HCT116 (cell line): ENCODE measurements at regions not wholly inside any gene's neighbourhood (a gene's known extent, or its start where the extent isn't known, plus 50 kb on each side); places are given as distances from the start of the nearest gene placed in this dataset.

Experiments used
- ATAC-seq: fragments of 200-7000 bp; cut with Tn5 transposase; 2 replicates; pipeline ENCODE4 v1.9.1; 2020; ENCODE audit warnings: mild to moderate bottlenecking, moderate library complexity
- BruUV-seq: library from RNA; stranded (reverse); fragments of 400-500 nt; replicated peaks from 2 replicates; lab custom pipeline; 2021; lab: Mats Ljungman, UMichigan
- CTCF ChIA-PET: fragments of 300-600 bp; sonication (Branson Sonifier 250); formaldehyde crosslinking; loops from one replicate; lab custom pipeline; 2021; ENCODE audit warnings: antibody characterized with exemption; lab: Charles Lee
- POLR2A ChIA-PET: fragments of 300-600, 350-600 bp; sonication (Branson Sonifier 250); formaldehyde crosslinking; loops from one replicate; lab custom pipeline; 2021; ENCODE audit warnings: antibody characterized with exemption; lab: Charles Lee
- RAD21 ChIA-PET, 2 experiments: fragments of 300-600 bp; sonication (Branson Sonifier 250); formaldehyde crosslinking; loops; one replicate each; lab custom pipeline; 2023; ENCODE audit warnings: low total read pairs in 2 of 2; ENCODE audit not compliant: uncharacterized antibody in 2 of 2, unreplicated experiment in 2 of 2, low non-redundant PET in 1 of 2; lab: Charles Lee
- DNase-seq: peaks from one replicate; pipeline ENCODE4 v3.0.0-alpha.2; 2010; ENCODE audit warnings: low read depth, low spot score
- H2AFZ ChIP-seq: fragments of 200-600 bp; shearing (Covaris generic), sonication (generic); 2 replicates; pipeline ENCODE4 v1.6.1; 2017; ENCODE audit warnings: low read depth, mixed run types, mixed read lengths, antibody characterized with exemption, low read length; ENCODE audit not compliant: poor library complexity, severe bottlenecking
- H3K27ac ChIP-seq: 2 replicates; pipeline ENCODE4 v1.5.1; 2012; ENCODE audit warnings: low read depth, low read length
- H3K27me3 ChIP-seq: fragments of 200-600 bp; sonication (generic); 2 replicates; pipeline ENCODE4 v1.6.1; 2016; ENCODE audit warnings: mixed run types, low read length, mixed read lengths; ENCODE audit not compliant: insufficient read depth
- H3K36me3 ChIP-seq, 2 experiments: fragments of 200-500 bp in 1 of 2; fragments of 200-600 bp in 1 of 2; sonication (Bioruptor generic) in 1 of 2; sonication (generic) in 1 of 2; 2 replicates each; pipeline versions ENCODE4 v1.5.1 to v1.6.1; 2014 to 2016; ENCODE audit warnings: low read length in 2 of 2, inconsistent platforms in 1 of 2, mixed read lengths in 1 of 2, mixed run types in 1 of 2; ENCODE audit not compliant: insufficient read depth in 2 of 2, control insufficient read depth in 1 of 2
- H3K4me1 ChIP-seq, 2 experiments: fragments of 200-600 bp in 1 of 2; sonication (generic) in 1 of 2; 2 replicates each; pipeline versions ENCODE4 v1.5.1 to v1.6.1; 2012 to 2017; ENCODE audit warnings: low read length in 2 of 2, inconsistent platforms in 1 of 2, mild to moderate bottlenecking in 1 of 2, mixed read lengths in 1 of 2, mixed run types in 1 of 2, moderate library complexity in 1 of 2; ENCODE audit not compliant: insufficient read depth in 2 of 2, control insufficient read depth in 1 of 2
- H3K4me2 ChIP-seq: fragments of 200-600 bp; sonication (generic); 2 replicates; pipeline ENCODE4 v1.6.1; 2017; ENCODE audit warnings: mixed run types, low read length, mixed read lengths
- H3K4me3 ChIP-seq, 2 experiments: fragments of 200-600 bp in 1 of 2; sonication (generic) in 1 of 2; replicated peaks in 1 of 2; 2 replicates each; pipeline ENCODE4 v1.5.1; 2011 to 2016; ENCODE audit warnings: low read length in 2 of 2, control low read depth in 1 of 2, low read depth in 1 of 2, mild to moderate bottlenecking in 1 of 2, mixed read lengths in 1 of 2, mixed run types in 1 of 2
- H3K79me2 ChIP-seq: fragments of 200-600 bp; sonication (generic); 2 replicates; pipeline ENCODE4 v1.6.1; 2017; ENCODE audit warnings: mild to moderate bottlenecking, mixed run types, low read length, moderate library complexity, mixed read lengths; ENCODE audit not compliant: insufficient read depth
- H3K9ac ChIP-seq: fragments of 200-600 bp; sonication (generic); 2 replicates; pipeline ENCODE4 v1.6.1; 2016; ENCODE audit warnings: low read length, mixed read lengths
- H3K9me2 ChIP-seq: fragments of 200-600 bp; sonication (generic), shearing (Covaris generic); 2 replicates; pipeline ENCODE4 v1.6.1; 2017; ENCODE audit warnings: mixed run types, mild to moderate bottlenecking, moderate library complexity; ENCODE audit not compliant: insufficient read depth
- H3K9me3 ChIP-seq, 2 experiments: fragments of 200-500 bp in 1 of 2; fragments of 200-600 bp in 1 of 2; sonication (Bioruptor generic) in 1 of 2; sonication (generic) in 1 of 2; 2 replicates each; pipeline ENCODE4 v1.6.1; 2014 to 2017; ENCODE audit warnings: low read length in 2 of 2, mixed read lengths in 2 of 2, inconsistent platforms in 1 of 2, low read depth in 1 of 2, mild to moderate bottlenecking in 1 of 2, mixed run types in 1 of 2, moderate library complexity in 1 of 2; ENCODE audit not compliant: control insufficient read depth in 1 of 2, insufficient read depth in 1 of 2
- H4K20me1 ChIP-seq: fragments of 200-600 bp; sonication (generic), shearing (Covaris generic); 2 replicates; pipeline ENCODE4 v1.6.1; 2017; ENCODE audit warnings: mixed run types, mild to moderate bottlenecking, moderate library complexity; ENCODE audit not compliant: insufficient read depth
- EGR1 ChIP-seq: IDR thresholded peaks from 2 replicates; pipeline ENCODE4 v1.6.1; 2012; ENCODE audit warnings: low read depth
- EZH2 ChIP-seq: fragments of 200-600 bp; sonication (generic); IDR thresholded peaks from 2 replicates; pipeline ENCODE4 v1.6.1; 2017; ENCODE audit warnings: antibody characterized with exemption, mixed run types
- FOSL1 ChIP-seq: IDR thresholded peaks from 2 replicates; pipeline ENCODE4 v1.6.1; 2012; ENCODE audit warnings: low read depth
- RAD21 ChIP-seq: IDR thresholded peaks from 2 replicates; pipeline ENCODE4 v1.6.1; 2012; ENCODE audit warnings: low read depth, mild to moderate bottlenecking
- REST ChIP-seq: IDR thresholded peaks from 2 replicates; pipeline ENCODE4 v1.6.1; 2012; ENCODE audit warnings: low read depth
- TCF7L2 ChIP-seq: IDR thresholded peaks from 2 replicates; pipeline ENCODE4 v1.7.0; 2011; ENCODE audit warnings: borderline replicate concordance, inconsistent platforms; ENCODE audit not compliant: insufficient read depth, insufficient read length; ENCODE audit errors: extremely low read depth
- ZBTB33 ChIP-seq: IDR thresholded peaks from 2 replicates; pipeline ENCODE4 v1.6.1; 2011; ENCODE audit warnings: mild to moderate bottlenecking, low read length, moderate library complexity; ENCODE audit not compliant: insufficient replicate concordance; ENCODE audit errors: extremely low read depth
- ZFX ChIP-seq: fragments of 450-650 bp; IDR thresholded peaks from 2 replicates; pipeline ENCODE4 v1.6.1; 2017
- ZNF274 ChIP-seq: fragments of 200-500 bp; sonication (Bioruptor generic); IDR thresholded peaks from 2 replicates; pipeline ENCODE4 v1.6.1; 2014; ENCODE audit warnings: mild to moderate bottlenecking, low read depth, low read length, inconsistent platforms
- intact Hi-C: fragments of 100-400 bp; cut with micrococcal nuclease; formaldehyde crosslinking; loops from 2 replicates; pipeline ENCODE4 v1.10.0; 2022

GRCh38 chr4:125682730-125683129 lies 368.0 kb downstream of the FAT4 start (continued):
- TF ChIP-seq REST, result no peak
- no peak for TF ChIP-seq RAD21
- TF ChIP-seq ZFX, result no peak
- no peak for TF ChIP-seq FOSL1
- no peak for TF ChIP-seq EZH2

- H3K36me3 ChIP-seq, result no peaks in the 10 kb centered on the region
- H3K4me1 ChIP-seq, result no peaks in the 10 kb centered on the region
- no peak overlapping the region for H3K9ac ChIP-seq
- POLR2A ChIA-PET, result no interaction called here
- H3K9me3 ChIP-seq, result no peaks in the 10 kb centered on the region
- no peaks in the 10 kb centered on the region for H3K79me2 ChIP-seq
- intact Hi-C loops, result no loop called here
- H3K9me2 ChIP-seq, result no peaks in the 10 kb centered on the region
- DNase-seq, result no peak
- no peaks in the 10 kb centered on the region for H3K27me3 ChIP-seq
- no peak overlapping the region for H3K27ac ChIP-seq
- no peak overlapping the region for H2AFZ ChIP-seq
- H3K4me2 ChIP-seq, result no peak overlapping the region
- TF ChIP-seq ZNF274 (no peak), TCF7L2 (no peak), EGR1 (no peak), ZBTB33 (no peak)
- TF ChIP-seq, all 23 proteins: peak for 0
- ChIA-PET RAD21 (no interaction called here), CTCF (no interaction called here)
- no TSS peak for BruUV-seq
- Histone ChIP-seq H4K20me1 (no peaks in the 10 kb centered on the region), H3K4me3 (no peak overlapping the region)
- ATAC-seq, result no peak
Observed at GRCh38 chr4:125688841-125689240, 374.1 kb downstream of the FAT4 start.
